ENCODE measurements at regions not wholly inside any gene's neighbourhood (a gene's known extent, or its start where the extent isn't known, plus 50 kb on each side); places are given as distances from the start of the nearest gene placed in this dataset.
"Not testable (repeated sequence)": the region's sequence is repeated elsewhere in the genome, so short reads cannot be mapped to it uniquely, and the experiment has no call there.

DNA sequence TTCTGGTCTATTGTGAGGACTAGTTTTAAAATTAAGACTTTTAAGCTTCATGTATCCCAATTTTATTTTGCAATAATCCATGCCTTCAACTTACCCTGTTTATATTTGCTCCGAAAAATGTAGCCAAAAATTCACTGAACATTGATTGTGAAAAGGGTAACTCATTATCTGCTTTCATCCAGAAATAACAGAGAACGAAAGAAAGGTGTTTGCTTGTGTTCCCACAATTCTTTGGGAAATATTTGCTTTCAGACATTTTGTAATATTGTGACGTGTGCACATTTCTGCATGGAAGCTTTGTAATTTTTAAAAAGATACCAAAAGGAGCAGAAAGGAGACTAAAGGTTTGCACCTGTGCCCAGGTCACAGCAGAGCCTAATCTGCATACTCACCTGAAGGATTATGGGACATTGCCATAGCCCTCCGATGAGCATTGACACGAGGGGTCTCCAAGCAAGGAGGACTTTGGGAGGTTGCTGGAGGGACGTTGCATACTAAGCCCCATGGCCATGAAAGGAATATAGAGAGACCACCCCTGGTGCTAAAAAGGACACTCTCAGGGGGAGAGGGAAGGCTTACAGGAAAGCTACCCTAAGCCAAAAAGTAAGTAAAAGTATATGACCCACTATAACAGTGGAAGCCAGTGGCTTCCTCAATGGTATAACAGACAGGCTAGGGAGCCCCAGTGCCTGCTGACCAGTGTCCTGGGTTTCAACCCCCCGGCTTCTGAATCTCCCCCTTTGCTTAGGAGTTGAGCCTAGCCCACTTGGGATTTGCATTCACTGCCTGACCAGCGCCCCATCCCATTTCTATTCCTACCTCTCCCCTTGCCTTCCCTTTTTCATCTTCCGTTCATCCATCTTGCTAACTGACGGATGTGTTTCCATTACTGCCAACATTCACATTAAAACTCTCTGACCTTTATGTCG is 148.6 kb upstream of the ZC3H12A start:
- DNase-seq: no peak

GRCh38 chr1:37332126-37332525 is 142.3 kb upstream of the ZC3H12A start:
- DNase-seq: no peak

- no peak for DNase-seq
These were observed 135.7 kb upstream of the ZC3H12A start for GRCh38 chr1:37338658-37339057.

- no peak for DNase-seq
These were observed 131.6 kb upstream of the ZC3H12A start for GRCh38 chr1:37342736-37343135.

GRCh38 chr1:37347104-37347649 is 127.2 kb upstream of the ZC3H12A start:
- DNase-seq: no peak

DNA sequence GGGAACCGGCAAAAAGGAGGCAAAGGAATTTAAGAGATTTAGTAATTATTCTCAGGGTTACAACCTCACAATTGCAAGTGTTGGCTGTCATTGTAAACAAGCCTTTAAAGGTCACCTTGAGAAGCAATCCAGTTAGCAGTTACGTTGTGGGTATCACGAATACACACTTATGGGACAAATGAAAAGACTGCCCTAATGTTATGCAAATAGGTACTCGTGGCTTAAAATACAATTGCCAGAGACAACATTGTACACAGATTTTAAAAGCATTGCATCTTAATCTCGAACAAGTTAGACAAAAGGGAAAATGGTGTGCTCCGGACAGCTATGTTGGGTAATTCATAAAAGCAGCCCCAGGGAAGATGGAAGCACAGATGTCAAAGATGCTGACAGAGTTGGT is 120.5 kb upstream of the ZC3H12A start:
- DNase-seq: no peak

- DNase-seq: no peak
These were observed 119.3 kb upstream of the ZC3H12A start for GRCh38 chr1:37354876-37355650.

DNA sequence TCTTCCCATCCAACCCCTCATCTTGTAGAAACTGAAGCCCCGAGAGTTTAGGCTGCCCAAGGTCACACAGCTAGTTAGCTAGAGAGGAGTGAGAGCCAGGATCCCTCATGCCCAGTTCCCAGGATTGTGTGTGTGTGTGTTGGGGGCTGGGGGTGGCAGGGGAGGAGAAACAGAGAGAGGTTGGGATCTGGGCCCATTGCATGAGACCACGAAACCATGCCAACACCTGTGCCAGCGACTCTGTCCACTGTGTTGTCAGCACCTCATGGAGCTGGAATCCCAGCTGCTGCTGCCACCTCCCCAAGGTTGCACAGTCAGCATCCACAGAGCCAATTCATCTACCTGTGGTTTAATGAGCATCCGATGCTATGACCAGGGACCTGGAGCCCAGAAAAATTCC is 115.4 kb upstream of the ZC3H12A start:
- DNase-seq: no peak

DNA sequence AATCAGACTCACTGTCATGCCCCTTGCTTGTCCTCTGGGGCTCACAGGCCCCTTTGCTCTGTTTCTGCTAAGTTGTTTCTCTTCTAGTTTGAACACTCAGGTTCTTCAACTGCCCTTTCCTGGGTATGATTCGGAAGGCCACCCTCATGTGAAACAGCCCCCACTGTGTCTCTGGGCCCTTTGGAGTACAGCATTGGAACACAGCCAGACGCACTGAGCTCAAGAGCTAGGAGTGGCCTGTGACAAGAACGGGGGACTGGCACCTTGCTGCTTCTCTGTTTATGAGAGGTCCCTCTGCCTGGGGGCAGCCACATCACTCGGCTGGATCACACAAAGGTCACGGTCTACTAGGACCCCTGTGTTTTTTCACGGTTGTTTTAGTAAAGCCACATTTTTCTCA is 114.4 kb upstream of the ZC3H12A start:
- DNase-seq: no peak

DNA sequence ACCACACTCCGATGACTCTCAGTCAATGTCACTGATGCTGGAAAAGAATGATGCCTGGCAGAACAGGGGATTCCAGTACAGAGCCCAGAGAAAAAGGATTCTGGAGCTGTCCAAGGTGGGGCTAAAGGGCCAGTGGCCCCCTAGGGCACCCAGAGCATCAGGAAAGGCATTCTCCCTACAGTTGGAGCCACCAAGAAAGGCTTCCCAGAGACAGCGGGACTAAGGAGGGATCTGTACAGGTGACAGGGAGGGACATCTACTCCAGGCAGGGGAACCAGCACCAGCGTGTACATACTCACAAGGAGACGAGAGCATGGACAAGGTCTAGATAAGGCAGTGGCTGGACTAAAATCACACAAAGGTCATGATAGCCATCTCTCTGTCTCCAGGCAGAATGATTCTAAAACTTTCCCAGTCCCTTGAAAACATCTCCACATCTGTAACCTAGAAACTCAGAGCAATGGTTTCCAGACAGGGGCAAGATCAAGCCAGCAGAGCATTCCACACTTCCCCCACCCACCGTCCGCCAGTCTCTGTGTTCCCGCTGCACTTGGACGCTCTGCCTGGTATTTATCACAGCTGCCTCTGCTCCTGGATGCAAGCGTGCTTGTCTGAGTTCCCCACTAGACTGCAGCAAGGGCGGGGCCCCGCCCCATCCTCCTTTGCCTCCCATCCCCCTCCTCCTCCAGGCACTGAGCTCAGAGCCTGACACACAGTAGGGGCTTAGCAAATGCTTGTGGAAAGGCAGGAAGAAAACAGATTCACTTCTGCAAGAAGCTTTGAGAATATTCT is 111.6 kb upstream of the ZC3H12A start:
- no peak for DNase-seq

- no peak for DNase-seq
These were observed 110.8 kb upstream of the ZC3H12A start for GRCh38 chr1:37363535-37363934.

DNA sequence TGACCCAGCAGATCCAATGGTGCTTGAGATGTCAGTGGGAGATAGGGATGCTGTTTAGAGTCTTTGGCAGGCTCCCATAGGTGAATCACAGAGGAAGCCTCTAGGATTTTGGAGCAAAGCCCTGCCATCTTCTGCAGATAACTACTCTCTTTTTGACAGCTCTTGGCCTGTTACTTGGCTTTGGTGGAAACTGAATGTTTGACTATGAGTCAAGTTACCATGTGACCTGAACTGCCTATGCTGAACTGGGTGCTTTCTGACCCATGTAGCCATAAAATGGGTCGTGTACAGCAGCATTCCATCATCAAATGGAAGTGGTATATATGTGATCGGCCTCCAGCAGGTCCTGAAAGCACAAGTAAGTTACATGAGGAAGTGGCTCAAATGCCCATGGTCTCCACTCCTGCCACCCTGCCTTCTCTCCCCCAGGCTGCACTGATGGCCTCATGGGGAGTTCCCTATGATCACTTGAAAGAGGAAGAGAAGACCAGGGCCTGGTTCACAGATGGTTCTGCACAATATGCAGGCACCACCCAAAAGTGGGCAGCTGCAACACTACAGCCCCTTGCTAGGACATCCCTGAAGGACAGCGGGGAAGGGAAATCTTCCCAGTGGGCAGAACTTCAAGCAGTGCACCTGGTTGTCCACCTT is 105.6 kb upstream of the ZC3H12A start:
- not testable (repeated sequence) for DNase-seq

DNA sequence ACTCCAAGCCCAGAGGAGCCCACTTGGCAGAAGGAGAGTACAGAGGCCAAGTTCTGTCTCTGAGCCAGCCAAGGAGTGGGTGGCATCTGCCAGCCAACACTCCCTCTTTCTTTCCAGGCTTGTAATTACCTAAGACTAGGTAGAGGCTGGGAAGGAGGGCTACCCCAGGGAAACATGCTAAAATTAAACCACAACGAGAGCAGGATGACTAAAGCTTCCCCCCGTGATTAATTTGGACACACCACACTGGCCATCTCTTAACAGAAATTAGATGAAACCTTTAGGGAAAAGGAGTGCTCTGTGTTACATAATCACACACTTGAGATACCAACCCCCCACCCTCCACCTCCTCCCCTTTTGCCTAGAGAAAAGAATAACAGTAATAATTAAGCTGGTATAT is 102.1 kb upstream of the ZC3H12A start:
- no peak for DNase-seq

GRCh38 chr1:37372711-37373110 is 101.7 kb upstream of the ZC3H12A start:
- no peak for DNase-seq

DNA sequence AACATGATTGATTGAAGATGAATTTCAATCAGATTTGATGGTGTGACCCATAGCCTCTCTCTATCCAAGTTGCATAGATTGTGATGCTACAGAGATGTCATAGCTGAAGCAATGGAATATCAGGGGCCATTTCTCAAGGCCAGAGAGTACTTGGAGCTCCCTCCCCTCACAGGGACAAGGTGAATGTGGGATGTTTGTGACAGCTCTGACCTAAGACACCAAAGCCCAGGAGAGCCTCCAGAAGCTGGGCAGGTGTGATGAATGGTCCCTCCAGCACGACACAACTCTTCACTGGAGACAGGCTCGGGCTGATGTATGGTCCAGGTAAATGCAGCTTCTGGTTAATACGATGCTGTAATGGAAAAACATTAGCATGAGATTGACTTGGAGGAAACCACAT is 101.0 kb upstream of the ZC3H12A start:
- no peak for DNase-seq

GRCh38 chr1:37380546-37380945 is 93.8 kb upstream of the ZC3H12A start:
- DNase-seq: not testable (repeated sequence)

DNA sequence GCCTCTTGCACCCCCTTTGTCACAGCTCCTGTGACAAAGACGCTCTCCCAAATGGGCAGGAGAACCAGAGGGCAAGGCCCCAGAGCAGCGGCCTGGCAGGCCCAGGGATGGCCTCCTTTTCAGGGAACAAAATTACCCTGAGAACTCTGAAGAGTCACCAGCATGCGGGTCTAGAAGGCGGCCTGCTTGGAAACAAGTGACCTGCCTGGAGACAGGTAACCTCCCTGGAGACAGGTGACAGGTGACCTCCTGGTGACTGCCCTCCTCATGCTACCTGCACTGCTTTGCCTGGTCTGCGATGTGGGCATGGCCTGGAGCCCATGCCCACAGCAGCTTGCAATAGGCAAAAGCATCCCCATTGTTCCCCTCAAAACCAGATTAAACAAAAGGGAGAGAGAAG is 86.5 kb upstream of the ZC3H12A start:
- DNase-seq: no peak

DNA sequence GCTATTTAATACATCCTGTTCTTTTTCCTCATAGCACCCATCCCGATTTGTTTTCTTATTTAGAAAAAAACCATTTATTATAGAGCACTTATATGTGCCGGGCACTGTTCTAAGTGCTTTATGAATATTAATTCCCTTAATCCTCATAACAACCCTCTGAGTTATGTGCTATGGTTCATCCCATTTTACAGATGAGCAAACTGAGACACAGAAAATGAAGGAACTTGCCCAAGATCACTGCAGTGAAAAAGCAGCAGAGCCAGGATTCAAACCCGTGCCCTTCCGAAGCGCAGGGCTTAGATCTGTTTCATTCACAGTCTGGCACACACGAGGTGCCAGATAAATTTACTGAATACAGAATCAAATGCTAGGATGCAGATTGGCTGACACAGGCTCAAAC is 85.1 kb upstream of the ZC3H12A start:
- DNase-seq: no peak

DNA sequence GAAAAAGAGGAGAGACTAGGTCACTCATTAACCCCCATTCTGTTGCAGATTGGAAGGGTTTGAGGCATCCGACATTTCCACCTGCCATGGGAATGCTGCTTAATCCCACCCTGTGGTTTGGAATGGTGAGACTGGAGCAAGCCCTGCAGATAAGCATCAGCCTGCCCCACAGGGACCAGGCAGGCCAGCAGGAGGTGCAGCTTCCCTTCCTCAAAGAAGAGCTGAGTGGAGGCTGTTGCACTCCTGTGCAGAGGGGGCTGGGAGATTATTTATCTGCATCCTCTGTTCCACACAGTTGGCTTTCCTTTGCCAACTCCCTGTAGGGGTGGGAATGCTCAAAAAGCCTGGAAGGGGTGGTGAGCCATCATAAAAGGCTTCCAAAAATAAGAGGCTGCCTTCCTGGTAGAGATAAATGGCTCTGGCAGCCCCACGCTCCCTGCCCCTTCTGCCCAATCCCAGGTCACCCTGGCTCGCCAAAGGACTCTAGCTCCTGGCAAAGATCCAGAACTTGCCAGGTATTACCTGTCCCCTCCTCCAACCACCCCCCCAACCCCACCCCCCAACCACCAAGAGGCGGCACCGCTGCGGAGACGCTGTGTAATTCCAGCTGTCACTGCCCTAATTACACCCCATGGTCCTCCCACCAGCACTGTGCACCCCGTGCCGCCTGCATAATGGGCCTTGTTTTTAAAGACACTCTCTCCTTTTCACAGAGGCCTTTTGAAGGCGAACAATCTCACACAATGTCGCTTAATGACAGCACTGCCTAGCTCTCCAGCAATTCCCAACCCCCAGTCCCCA is 83.0 kb upstream of the ZC3H12A start:
- DNase-seq: no peak

- DNase-seq: no peak
These were observed 82.3 kb upstream of the ZC3H12A start for GRCh38 chr1:37392051-37392450.
